ENCODE measurements at regions not wholly inside any gene's neighbourhood (a gene's known extent, or its start where the extent isn't known, plus 50 kb on each side); places are given as distances from the start of the nearest gene placed in this dataset.

DNA sequence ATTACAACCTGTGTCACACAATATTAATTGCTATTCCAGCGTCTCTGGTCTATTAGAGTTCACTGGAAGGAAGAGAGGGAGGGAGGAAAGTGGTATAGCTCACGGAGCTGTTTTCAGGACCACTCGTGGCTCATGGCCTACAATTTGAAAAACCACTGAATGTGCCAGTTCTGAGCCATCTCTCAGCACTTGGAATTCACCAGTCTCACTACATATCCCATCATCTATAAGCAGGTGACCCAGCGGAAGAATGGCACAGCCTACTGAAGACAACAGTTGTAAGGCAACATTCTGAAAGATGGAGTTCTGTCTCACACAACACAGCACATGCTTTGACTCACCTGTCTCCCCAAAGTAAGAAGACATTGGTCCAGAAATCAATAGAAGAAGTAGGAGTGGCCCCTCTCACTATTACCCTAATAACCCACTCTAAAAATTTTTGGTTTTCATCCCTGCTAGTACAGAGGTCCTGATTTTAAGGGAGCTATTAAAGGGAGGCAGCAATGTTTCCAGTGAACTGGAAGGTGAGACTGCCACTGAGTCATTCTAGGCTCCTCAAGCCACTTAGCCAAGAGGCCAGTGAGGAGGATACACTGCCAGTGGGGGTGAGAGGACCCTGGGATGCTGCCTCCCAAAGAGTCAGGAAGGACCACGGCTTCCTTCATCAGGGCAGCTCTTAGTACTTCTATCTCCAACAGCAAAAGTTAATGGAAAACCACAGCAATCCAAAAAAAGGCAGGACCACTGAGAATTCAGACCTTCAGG, 50.0 kb upstream of the DOCK9 start:
- no peak for DNase-seq (ENCODE audit: low read depth in 2 of 2)

DNA sequence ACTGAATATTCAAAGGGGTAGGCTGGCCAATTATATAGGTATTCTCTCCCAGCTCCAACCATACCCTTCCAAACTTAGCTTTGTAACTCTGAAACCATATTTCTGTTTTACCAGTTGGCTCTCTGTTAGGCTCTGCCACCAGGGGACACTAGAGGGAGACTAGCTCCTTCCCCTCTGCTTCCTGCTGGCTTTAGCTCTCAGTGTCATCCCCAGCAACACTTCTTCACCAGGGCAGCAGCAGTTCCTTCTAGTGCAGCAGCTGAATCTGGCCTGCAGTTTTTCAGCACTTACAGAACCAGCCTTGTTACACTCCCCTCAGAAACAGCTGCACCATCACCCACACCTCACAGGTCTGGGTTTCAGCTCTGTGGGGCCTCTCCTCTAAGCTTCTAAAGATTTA, 51.0 kb upstream of the DOCK9 start:
- no peak for DNase-seq (ENCODE audit: low read depth in 2 of 2)

DNA sequence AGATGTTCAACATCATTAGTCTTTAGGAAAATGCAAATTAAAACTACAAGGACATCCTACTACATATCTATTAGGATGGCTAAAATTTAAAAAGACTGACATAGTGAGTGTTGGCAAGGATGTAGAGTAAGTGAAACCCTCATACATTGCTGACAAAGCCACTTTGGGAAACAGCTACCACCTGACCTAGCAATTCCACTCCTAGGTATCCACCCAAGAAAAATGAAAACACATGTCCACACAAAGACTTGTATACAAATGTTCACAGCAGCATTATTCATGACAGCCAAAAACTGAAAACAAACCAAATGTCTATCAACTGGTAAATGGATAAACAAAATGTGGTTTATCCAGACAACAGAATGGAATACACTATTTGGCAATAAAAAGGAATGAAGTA, 51.7 kb upstream of the DOCK9 start:
- no peak for DNase-seq (ENCODE audit: low read depth in 2 of 2)

DNA sequence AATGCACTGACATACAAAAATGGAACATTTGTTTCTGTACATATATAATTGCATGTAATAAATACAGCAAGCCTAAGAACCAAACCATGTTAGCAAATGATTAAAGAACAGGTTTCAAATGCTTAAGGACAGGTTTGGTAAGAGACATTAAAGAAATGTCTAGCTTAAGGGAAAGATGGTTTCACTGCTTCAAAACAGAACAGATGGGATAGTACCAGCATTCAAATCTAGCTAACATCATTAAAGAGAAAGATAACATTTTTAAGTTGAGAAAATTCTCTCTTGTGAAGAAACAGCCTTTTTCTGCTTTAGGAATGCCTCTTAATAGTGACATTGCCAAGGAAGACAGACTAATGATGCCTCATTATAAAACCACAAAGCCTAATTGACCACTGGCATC, 52.5 kb upstream of the DOCK9 start:
- DNase-seq (ENCODE audit: low read depth in 2 of 2) = no peak

DNA sequence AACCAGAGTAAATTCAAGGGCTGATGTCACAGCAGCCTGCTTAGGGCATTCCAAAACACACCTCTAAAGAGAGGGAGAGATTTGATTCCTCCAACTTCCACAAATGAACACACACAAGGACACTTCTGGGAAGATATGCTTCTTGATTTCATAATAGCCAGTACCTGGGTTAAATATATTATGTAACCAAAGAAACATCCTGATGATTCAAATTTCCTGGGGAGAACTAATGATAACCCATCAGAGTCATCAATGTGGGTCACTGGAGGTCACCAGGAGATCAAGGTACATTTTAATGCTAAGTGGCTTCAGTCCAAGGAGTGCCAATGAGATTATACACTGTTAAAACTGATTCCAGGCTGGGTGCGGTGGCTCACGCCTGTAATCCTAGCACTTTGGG, 54.0 kb upstream of the DOCK9 start:
- DNase-seq (ENCODE audit: low read depth in 2 of 2) = no peak

DNA sequence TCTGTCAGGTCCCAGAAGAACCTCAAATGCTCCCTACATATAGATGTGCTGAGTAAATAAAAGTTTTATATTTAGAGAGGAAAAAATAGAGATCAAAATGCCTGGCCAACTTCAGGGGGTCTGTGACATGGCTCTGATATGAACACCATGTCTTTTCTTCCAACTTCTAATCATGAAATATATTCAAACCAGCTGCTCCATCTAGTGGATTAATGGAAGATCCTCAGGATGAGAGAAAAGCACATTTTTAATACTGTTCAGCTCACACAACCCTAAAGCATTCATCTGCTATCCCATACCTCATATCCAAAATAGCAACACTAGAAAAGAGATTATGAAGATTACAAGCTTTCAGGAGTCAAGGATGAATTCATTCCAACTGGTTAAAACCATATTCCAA, 56.0 kb upstream of the DOCK9 start:
- no peak for DNase-seq (ENCODE audit: low read depth in 2 of 2)

DNA sequence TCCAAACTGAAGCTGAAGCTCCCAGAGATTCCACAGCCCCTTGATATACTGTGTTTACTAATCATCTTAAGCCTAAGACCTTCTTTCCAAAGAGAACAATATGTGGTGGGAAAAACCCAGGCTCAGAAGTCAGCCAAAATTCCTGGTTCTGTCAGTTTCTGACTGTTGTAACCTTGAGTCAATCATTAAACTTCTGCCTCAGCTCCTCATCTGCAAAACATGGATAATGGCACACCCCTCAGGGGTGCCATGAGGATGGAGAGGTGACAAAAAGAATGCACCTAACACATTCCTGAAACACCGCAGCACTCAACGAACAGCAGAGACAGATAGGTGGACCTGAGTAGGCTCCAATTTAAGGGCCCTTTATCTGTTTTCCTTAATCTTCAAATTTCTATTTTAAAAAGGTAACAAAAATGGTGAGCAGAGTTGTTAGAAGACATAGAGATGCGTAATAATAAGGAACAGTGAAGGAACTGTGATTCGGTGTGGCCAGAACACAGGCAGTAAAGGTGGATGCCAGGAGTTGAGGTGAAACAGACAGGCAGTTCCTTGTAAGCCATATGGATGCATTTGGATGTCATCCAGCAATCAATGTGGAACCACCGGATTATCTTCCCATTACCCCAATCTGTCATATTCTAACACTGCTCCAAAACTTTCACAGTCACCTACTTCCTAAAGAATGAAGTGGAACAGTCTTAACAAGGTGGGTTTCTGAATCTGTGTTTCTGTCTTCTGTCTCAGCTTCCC, 56.6 kb upstream of the DOCK9 start:
- no peak for DNase-seq (ENCODE audit: low read depth in 2 of 2)

DNA sequence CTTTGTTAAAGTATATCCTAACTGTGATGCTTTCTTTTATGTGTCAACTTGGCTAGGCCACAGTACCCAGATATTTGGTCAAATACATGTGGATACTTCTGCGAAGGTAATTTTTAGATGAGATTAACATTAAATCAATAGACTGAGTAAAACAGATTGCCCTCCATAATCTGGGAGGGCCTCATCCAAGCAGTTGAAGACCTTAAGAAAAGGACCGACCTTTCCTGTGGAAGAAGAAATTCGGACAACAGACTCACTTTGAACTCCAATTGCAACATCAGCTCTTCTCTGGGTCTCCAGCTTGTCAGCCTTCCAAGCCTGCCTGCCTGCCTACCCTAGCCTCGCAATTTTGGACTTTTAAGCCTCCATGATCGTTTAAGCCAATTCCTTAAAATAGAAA, 57.9 kb upstream of the DOCK9 start:
- DNase-seq (ENCODE audit: low read depth in 2 of 2) = no peak

DNA sequence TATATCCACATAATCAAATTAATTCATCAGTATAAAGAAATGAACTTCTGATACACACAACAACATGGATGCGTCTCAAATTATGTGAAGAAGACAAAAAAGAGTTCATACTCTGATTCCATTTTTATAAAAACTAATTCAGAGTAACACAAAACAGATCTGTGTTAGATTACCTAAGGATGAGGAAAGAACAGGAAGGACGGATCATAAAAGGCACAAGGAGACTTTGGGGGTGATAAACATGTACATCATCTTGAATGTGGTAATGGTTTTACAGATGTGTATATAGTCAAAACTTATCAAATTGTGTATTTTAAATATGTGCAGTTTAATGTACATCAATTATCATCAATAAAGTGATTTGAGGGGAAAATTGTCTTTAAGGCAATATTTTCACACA, 59.9 kb upstream of the DOCK9 start:
- no peak for DNase-seq (ENCODE audit: low read depth in 2 of 2)

DNA sequence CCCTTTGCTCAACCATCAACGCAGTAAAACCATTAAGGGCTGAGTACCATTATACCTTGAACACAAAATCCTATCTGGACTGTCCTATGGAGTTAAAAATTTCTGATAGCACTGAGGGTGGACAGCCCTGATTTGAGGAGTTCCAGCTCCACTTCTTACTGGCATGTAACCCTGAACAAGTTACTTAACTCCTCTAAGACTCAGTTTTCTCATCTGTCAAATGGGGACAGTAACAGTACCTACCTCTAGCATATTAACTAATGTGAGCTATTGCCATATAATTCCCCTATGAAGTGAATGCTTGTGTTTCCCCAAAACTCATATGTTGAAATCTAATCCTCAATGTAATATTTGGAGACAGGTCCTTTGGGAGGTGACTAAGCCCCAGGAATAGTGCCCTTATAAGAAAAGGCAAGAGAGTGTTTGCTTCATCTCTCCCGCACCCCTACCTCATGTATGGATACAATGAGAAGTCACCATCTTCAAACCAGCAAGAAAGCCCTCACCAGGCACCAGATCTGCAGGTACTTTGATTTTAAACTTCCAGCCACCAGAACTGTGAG, 61.9 kb upstream of the DOCK9 start:
- no peak for DNase-seq (ENCODE audit: low read depth in 2 of 2)

DNA sequence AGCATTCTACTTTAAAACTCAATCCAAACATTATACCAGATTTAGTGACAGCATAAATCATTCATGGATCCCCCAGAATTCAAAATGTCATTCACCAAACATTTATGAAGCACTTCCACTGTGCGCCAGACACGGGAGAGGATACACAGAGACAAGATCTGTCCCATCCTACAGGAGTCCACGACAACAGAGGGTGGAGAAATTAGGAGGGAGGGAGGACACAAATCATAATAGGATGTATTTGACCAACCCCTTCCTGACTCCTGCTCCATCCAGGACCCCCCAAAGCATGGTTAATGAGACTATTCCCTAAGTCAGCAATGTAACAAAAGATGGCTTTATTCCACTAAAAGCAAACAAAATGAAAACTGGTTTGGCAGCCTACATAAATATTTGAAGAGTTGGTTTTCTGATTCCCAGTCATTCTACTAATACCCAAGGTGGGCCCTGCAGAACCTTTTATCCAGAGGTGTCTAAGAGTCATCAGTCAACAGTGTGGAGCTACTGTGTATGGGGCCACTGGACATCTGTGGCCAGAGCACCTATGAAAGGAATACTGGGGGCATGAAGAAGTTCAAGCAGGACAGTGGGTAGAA, 62.8 kb upstream of the DOCK9 start:
- DNase-seq (ENCODE audit: low read depth in 2 of 2) = no peak

DNA sequence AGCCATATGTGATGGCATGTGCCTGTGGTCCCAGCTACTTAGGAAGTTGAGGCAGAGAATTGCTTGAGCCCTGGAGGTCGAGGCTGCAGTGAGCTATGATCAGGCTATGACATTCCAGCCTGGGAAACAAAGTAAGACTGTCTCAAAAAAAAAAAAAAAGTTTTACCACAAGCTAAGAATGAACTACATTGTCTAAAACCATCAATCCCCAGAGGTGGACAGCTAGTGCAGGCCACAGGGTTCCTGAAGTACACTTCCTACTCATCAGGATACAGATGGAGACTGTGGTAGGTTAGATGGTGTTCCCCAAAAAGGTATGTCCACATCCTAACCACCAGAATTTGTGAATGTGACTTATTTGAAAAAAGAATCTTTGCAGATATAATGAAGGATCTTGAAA, 63.5 kb upstream of the DOCK9 start:
- no peak for DNase-seq (ENCODE audit: low read depth in 2 of 2)

DNA sequence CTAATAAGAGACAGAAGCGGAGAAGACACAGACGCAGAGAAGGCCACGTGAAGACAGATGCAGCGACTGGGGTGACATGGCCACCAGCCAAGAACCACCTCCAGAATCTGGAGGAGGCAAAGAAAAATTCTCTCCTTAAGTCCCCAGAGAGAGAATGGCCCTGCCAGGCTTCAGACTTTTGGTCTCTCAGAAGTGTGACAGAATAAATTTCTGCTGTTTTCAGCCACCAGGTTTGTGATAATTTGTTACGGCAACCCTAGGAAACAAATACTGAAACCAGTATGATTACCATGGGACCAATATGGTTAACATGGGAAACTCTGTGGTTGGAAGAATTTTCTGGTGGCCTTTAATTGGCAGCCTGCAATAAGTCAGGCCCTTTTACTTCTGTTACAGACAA, 63.9 kb upstream of the DOCK9 start:
- DNase-seq (ENCODE audit: low read depth in 2 of 2) = no peak

DNA sequence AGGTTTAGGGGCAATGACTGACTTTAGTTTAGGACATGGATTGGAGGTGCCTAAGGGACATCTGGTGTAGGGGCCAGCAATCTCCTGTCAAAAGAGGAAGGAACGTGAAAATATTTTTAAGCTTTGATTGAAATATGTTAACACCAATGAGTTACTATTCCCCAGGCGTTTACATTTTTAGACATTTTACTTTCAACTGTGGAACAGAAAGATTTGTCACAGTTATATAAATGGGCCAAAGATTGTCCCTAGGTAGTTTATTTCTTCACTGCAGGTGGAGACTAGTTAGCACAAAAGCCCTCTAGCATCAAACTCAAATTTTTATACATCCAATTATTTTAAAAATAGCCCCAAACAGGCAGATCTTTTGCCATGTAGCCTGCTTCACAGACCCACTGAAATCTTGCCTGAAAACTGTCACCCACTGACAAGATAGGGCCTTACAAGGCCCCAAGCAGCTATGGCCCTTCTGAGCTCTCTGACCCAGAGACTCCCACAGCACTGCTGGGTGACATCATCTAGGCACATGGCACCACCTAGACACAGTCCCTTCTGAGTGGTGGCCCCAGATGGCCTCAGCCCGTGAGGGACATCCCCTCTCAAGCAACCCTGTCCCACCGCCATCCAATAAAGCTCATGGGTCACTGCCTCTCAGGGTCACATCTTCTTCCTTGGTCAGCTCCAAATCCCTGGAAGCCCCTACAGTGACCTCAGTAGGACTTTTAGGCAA, 64.8 kb upstream of the DOCK9 start:
- DNase-seq (ENCODE audit: low read depth in 2 of 2) = no peak

DNA sequence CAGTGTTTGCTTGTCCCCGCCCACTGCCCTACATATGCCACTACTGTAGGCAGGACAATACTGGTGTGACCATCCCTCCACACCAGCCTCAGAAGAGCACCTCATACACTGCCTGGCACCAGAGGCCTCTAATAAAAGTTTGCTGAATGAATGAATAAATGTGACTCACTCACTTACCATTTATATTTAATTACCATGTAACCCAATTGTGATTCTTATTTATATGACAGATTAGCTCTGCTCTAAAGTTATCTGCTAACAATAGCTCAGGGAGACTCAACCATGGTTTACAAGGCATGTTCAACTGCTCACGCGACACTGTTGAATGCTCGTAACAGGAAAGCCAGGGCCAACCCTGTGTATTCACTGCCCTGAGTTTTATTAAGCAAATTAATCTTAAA, 66.0 kb upstream of the DOCK9 start:
- no peak for DNase-seq (ENCODE audit: low read depth in 2 of 2)

DNA sequence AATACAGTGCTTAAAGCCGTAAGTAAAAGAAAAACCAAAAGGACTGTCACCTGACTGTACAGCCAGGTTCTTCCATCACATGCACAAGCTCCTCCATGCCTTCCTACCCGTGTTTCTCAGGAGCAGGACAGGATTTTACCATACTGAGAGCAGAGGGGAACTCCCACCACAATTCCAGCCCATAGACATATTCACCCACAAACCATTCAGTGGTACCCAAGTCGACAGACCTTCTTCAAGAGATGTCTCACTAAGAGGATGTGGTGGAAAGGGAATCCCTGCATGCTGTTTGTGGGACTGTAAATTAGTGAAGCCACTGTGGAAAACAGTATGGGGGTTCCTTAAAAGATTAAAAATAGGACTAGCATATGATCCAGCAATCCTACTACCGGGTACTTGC, 66.9 kb upstream of the DOCK9 start:
- DNase-seq (ENCODE audit: low read depth in 2 of 2) = no peak

DNA sequence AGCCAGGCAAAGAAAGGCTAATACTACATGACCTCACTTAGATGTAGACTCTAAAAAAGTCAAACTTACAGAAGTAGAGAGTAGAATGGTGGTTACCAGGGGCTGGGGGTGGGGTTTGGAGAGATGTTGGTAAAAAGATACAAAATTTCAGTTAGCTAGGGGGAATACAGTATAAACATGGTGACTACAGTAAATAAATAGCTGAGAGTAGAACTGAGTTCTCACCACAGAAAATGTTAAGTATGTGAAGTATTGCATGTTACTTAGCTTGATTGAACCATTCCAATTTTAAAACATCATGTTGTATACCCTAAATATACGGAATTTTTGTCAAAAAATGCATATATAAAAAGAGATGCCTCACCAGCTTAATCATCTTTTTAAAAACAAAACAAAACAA, 67.5 kb upstream of the DOCK9 start:
- no peak for DNase-seq (ENCODE audit: low read depth in 2 of 2)

DNA sequence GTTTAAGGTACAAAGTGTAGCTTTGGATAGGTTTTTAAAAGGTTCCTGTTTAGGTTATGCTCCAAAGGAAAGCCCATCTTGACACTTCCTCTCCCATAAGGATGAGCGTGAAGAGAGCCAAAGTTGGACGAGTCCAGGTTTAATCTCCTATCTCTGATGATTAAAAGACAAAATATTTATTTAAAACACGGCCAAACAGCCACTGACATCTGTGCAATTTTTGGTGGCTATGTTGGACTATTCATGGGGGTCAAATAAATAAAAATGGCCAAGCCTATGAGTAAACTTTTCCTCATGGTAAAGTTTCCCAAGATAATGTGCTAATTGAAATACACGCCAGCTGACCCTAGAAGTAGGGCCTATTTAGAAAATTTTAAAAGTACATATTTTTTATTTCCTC, 69.0 kb upstream of the DOCK9 start:
- DNase-seq (ENCODE audit: low read depth in 2 of 2) = no peak

DNA sequence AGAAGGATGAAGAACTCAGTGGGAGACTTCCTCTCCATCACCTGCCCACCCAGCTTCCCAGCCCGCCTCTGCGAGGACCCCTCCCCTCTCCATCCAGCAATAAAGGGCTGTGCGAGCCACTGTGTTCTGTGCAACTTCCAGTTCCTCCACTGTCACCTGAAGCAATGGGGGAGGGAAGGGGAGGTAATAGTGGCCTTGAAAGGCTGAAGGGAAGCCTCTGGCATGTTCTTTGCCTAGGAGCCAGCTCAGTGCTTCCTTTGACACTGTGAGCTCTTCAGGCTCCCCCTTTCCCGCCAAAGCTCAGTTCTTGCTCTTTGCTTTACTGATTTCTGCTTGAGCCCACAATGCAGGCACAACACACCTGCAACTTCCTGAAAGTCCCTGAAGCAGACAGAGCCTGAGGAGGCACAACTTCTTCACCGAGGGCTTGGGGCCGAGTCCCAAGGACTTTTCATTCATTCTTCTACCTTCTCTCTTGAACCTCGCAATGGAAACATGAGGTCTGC, 73.2 kb upstream of the DOCK9 start:
- no peak for DNase-seq (ENCODE audit: low read depth in 2 of 2)

DNA sequence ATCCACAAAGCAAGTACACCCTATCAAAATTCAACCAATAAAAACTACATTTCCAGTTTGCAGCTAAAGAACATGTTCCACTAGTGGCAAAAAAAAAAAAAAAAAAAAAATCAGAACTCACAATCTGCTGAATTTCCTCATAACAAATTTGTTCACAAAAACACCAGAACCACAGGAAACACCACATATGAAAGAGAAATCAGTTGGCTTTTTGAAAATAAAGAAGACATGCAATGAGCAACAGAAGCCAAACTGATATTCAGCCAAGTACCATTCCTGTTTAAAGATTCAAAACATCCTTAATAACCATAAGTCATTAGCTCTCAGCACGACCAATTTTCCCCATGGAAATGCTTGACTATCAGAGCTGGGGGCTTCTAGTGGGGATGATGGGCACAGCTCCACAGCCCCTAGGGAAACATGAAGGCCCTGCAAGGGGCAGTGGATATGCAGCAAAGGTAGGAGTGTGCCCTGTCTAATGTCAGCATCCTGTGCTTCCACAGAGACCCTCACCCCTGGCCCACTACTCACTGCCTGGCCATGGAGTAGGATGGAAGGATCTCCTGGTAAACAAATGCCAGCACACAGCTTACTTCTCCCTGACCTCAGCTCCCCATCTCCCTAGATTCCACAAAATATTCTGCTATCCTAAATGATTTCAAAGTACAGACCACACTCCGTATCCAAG, 74.0 kb upstream of the DOCK9 start:
- DNase-seq (ENCODE audit: low read depth in 2 of 2) = no peak

DNA sequence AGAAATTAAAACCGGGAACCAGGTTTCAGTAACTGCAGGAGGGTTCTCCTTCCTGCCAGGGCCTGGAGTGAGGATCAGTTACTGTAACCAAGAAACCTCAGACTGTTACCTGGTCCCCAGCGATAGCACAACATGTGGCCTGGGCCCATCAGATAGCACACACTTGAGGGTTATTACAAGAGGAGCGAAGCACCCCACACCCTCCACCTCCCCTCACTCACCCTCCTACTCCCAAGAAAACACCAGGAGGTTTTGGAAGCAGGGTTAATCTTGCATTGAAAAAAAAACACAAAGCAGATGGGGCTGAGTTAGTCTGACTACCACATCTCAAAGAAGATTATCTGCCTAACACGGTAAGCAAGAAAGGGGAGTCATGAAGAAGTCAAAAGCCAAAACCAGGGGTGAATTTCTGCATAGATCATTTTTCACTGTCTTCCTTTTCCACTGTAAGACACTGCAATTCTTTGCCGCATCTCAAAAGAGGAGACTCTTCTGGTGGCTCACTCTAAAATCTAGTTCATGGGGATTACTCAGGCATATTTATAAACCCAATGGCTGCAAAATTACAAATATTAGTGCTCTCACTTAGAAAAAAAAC, 75.9 kb upstream of the DOCK9 start:
- DNase-seq (ENCODE audit: low read depth in 2 of 2) = no peak
